BJ (cell line): ENCODE measurements at regions not wholly inside any gene's neighbourhood (a gene's known extent, or its start where the extent isn't known, plus 50 kb on each side); places are given as distances from the start of the nearest gene placed in this dataset.

Experiments used
- CTCF ChIA-PET: fragments of 350-600 bp; formaldehyde crosslinking; extraction: SDS; loops from one replicate; lab custom pipeline; 2021; ENCODE audit warnings: antibody characterized with exemption, inconsistent platforms; lab: Yijun Ruan, JAX
- POLR2A ChIA-PET: fragments of 300-600 bp; sonication (Branson Sonifier 250); formaldehyde crosslinking; extraction: SDS; loops from one replicate; lab custom pipeline; 2021; ENCODE audit warnings: antibody characterized with exemption; lab: Charles Lee
- DNase-seq: peaks from one replicate; pipeline ENCODE4 v3.0.0-alpha.2; 2011; ENCODE audit warnings: low read depth
- H3K27me3 ChIP-seq: 2 replicates; pipeline ENCODE4 v1.6.0; 2011; ENCODE audit warnings: low read length; ENCODE audit not compliant: control insufficient read depth, insufficient read depth
- H3K36me3 ChIP-seq: 2 replicates; pipeline ENCODE4 v1.5.1; 2011; ENCODE audit warnings: low read length; ENCODE audit not compliant: control insufficient read depth, insufficient read depth
- H3K4me3 ChIP-seq: 2 replicates; pipeline ENCODE4 v1.5.1; 2011; ENCODE audit warnings: low read depth, mild to moderate bottlenecking, control low read depth, low read length
- TF ChIP-seq, protein P1 (sequence below): IDR thresholded peaks from 2 replicates; pipeline ENCODE4 v1.5.1; 2011; ENCODE audit warnings: low read depth, mild to moderate bottlenecking, control low read depth, inconsistent platforms, low read length, moderate library complexity; ENCODE audit not compliant: insufficient read depth

- POLR2A ChIA-PET = no interaction called here
- CTCF ChIA-PET = no interaction called here
- H3K36me3 ChIP-seq = no peaks in the 10 kb centered on the region
- DNase-seq = no peak
- H3K4me3 ChIP-seq = no peak overlapping the region
- no peaks in the 10 kb centered on the region; the same call in 1 of the 2 replicates for H3K27me3 ChIP-seq
- TF ChIP-seq, protein P1, sequence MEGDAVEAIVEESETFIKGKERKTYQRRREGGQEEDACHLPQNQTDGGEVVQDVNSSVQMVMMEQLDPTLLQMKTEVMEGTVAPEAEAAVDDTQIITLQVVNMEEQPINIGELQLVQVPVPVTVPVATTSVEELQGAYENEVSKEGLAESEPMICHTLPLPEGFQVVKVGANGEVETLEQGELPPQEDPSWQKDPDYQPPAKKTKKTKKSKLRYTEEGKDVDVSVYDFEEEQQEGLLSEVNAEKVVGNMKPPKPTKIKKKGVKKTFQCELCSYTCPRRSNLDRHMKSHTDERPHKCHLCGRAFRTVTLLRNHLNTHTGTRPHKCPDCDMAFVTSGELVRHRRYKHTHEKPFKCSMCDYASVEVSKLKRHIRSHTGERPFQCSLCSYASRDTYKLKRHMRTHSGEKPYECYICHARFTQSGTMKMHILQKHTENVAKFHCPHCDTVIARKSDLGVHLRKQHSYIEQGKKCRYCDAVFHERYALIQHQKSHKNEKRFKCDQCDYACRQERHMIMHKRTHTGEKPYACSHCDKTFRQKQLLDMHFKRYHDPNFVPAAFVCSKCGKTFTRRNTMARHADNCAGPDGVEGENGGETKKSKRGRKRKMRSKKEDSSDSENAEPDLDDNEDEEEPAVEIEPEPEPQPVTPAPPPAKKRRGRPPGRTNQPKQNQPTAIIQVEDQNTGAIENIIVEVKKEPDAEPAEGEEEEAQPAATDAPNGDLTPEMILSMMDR = no peak
Measured at GRCh38 chr13:83546476-83546875, 335.8 kb downstream of the SLITRK1 start.

- Histone ChIP-seq H3K36me3 (no peaks in the 10 kb centered on the region), H3K4me3 (no peak overlapping the region), H3K27me3 (no peaks in the 10 kb centered on the region; the same call in 1 of the 2 replicates)
- ChIA-PET CTCF (no interaction called here), POLR2A (no interaction called here)
- TF ChIP-seq, protein P1 = no peak
- no peak for DNase-seq
Measured at GRCh38 chr13:83538636-83539035, 343.6 kb downstream of the SLITRK1 start.

GRCh38 chr13:83536941-83537340 lies 345.3 kb downstream of the SLITRK1 start:
- no peaks in the 10 kb centered on the region for H3K36me3 ChIP-seq
- ChIA-PET CTCF (no interaction called here), POLR2A (no interaction called here)
- H3K27me3 ChIP-seq = no peaks in the 10 kb centered on the region; the same call in 1 of the 2 replicates
- DNase-seq = no peak
- TF ChIP-seq, protein P1 = no peak
- no peak overlapping the region for H3K4me3 ChIP-seq

DNA sequence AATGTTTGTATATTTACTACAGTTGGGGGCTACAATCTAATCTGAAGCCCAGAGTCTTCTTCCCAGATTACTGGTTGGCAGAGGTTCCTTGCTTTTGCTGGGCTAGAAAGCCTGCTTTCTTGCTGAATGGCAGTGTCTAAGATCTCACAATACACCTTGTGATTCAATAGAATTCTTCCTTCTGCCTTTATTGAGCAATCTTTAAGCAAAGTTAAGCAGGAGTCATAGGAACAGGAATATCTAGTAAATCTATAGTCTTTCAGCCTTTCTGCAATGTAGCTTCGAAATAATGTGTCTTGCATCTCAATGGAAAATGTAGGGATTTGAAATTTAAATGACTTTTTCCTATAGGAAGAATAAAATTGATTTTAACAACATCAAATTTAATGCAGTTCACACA lies 346.1 kb downstream of the SLITRK1 start:
- no peaks in the 10 kb centered on the region for H3K36me3 ChIP-seq
- ChIA-PET CTCF (no interaction called here), POLR2A (no interaction called here)
- H3K4me3 ChIP-seq = no peak overlapping the region
- no peak for DNase-seq
- TF ChIP-seq, protein P1 = no peak
- H3K27me3 ChIP-seq = no peaks in the 10 kb centered on the region

DNA sequence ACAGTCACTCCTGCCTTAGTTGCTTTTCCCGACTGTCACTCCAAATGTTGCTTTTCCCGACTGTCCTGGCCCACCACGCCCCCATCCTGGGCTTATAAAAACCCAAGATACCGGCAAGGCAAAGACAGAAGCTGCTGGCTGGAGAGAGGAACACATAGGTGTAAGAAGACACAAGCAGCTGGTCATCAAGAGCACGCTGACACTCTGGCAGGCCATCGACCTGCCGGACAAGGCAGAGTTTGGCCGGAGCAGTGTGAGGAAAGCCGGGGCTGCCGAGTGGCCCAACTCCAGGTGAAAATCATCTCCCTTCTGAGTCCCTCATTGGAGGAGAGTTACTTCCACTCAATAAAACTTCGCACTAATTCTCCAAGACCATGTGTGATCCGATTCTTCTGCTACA lies 349.5 kb downstream of the SLITRK1 start:
- CTCF ChIA-PET = no interaction called here
- TF ChIP-seq, protein P1 = no peak
- Histone ChIP-seq H3K4me3 (no peak overlapping the region), H3K36me3 (no peaks in the 10 kb centered on the region), H3K27me3 (no peaks in the 10 kb centered on the region)
- POLR2A ChIA-PET = no interaction called here
- no peak for DNase-seq
